ENCODE measurements at regions not wholly inside any gene's neighbourhood (a gene's known extent, or its start where the extent isn't known, plus 50 kb on each side); places are given as distances from the start of the nearest gene placed in this dataset.
A peak's percentile ranks its signal among the peaks of the same experiment; 100 is the strongest.
"Not testable (repeated sequence)": the region's sequence is repeated elsewhere in the genome, so short reads cannot be mapped to it uniquely, and the experiment has no call there.

DNA sequence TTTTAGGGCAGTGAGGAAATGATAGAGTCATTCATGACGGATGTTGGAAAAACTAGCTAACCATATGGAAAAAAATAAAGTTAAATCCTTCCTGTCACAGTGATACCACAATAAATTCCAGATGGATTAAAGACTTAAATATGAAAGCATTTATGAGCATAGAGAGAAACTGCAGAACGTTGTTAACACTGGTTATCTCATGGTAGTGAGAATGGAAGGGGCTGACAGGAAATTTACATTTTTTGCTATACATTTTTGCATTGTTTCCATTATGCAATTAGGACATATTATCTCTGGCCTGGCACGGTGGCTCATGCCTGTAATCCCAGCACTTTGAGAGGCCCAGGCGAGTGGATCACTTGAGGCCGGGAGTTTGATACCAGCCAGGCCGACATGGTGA, 130.5 kb upstream of the VOPP1 start:
- DNase-seq, result not testable (repeated sequence)

DNA sequence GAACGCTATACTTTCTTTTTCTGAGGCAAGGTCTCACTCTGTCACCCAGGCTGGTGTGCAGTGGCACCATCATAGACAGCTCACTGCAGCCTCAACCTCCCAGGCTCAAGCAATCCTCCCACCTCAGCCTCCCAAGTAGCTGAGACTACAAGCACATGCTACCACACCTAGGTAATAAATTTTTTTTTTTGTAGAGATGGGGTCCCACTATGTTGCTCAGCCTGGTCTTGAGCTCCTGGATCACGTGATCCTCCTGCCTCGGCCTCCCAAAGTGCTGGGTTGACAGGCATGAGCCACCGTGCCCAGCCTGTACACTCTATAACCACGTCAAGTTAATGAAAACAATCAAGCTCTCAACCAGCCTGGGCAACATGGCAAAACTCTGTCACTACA, 127.1 kb upstream of the VOPP1 start:
- not testable (repeated sequence) for DNase-seq

DNA sequence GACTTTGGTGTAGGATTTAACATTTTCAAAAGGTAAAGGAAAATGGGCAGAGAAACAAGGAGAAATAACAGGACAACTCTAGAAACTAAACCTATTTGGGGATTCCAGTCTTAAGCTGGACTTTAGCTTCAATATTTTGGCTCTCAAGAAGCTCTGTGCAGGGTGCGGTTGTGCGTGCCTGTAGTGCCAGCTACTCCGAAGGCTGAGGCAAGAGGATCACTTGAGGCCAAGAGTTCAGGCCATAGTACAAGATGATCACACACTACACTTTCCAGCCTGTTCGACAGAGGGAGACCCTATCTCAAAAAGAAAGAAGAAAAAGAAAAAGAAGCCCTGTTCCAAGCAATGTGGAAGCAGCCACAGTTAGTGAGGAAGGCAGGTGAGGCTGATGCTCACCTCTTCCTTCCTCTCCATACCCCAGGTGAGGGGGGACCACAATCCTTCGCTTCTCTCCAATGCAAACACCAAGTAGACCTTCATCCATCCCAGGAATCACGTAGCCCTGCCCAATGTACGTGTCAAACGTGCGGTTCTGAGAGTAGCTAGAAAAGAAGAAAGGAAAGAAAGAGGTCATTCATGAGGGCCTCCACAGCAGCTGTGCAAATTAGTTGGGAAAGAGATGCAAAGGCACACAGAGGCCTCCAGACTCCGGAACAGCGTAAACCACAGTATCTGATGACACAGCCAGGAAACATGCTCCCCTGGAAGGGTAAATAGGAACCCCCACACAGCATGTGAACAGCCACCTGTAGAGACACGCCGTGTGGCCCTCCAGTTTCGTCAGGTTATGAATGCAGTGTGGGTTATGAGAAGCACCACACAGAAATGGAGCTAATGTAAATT, 126.5 kb upstream of the VOPP1 start:
- DNase-seq, result not testable (repeated sequence)

DNA sequence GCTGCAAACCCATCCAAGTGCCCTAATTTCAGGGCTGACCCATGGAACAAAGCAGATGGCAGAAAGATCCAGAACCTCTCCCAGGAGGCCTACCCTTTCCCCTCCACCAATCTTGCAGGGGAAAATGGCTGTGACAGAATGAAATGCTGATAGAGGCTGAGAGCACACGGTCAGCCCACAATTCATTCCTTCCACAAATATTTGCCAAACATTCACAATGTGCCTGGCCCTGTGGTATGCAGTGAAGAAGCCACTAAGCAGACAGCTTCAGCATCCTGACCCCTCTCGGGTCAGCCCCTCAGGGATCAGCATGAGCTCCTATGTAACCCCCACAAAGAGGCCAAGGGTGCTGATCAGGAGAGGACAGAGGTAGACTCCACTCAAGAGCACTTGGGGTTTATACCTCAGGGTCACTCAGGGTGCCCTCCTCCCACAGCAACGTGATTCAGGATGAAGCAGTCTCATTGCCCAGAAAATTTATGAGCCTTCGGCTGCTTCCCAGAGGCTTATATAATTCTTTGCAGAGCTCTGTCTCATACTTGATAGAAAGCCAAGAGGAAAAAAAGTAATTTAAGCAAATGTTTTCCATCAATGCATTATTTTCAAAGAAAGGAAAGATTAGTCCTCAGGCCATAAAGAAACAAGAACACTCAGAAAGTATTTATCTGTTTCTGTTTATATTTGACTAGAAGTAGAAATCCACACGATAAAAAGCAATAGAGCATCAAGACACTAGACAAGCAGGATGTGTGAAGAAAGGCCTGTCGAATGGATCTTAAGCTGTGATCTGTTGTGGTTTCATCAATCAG, 123.8 kb upstream of the VOPP1 start:
- not testable (repeated sequence) for DNase-seq

DNA sequence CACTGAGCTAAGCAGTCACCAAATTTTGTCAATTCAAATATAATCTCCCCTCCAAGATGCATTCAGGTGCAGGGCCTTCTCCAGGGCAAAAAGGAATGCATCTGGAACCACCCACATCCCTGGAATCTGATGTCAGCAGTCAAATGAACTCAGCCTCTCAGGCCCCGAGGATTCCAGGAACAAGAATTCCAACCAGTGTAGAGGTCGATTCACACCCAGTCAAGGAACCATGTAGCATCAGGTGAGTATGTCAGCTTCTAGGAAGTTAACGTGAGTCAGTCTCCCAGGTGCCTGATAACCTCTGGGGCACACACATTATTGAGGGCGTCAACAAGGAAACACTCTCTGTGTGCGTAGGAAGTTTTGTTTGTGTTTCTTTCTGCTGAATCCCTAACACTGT, 122.2 kb upstream of the VOPP1 start:
- not testable (repeated sequence) for DNase-seq

DNA sequence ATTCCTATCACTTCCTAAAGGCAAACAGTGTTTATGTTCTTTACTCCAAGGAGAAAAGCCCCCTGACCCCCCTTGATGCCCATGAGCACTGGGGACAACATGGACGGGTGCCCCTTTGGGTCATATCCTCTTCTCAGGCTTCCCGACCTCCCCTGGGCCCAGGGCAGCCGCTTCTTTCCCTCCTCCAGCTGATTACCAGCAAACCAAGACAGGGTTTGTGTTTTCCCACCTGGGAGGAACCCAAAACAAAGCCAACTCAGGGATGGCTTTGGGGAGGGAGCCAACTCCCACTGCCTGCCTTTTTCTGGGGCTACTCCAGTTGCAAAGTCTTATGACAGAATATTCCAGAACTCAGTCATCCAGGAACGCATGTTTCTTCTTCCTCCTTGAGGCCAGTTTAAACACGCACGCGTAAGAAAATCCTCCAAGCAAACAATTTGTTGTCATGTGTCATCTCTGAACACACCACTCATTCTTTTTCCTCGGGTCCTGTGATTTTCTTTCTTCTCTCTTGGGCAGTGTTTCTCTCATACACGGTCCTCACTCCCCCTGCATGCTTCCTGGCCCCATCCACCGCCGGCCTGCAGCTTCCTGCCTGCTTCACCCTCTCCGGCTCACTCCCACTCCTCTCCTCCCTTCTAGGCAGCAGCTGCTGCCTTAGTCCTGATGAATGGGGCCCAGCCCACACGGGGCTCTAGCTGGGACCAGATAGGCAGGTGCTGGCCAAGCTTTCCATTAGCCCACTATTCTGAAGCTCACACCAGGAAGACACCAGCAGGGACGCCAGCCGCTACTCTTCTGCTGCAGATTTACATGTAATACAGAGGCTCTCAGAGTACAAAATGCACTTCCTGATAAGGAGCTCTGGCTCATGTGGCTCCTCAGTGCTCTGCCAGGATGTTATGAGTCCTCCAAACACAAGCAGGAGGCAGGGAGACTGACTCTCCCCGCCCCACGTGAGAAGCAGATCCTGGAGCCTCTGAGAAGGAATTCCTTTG, 116.7 kb upstream of the VOPP1 start:
- not testable (repeated sequence) for DNase-seq

DNA sequence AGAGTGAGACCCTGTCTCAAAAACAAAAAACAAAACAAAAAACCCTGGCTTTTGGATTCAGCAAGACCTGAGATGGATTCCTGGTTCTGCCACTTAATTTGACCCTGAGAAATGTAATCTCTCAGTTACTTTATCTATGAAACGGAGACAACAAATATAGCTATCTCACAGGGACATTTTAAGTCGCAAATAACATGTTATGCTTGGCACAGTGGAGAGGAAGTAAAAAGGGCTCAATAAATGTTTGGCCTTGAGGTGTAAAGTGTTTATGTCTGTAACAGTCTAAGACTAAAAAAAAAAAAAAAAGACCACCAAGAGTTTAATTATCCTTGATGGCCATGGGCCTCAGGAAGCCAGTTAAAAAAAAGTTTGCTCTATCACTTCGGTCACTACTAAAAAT, 116.0 kb upstream of the VOPP1 start:
- not testable (repeated sequence) for DNase-seq

DNA sequence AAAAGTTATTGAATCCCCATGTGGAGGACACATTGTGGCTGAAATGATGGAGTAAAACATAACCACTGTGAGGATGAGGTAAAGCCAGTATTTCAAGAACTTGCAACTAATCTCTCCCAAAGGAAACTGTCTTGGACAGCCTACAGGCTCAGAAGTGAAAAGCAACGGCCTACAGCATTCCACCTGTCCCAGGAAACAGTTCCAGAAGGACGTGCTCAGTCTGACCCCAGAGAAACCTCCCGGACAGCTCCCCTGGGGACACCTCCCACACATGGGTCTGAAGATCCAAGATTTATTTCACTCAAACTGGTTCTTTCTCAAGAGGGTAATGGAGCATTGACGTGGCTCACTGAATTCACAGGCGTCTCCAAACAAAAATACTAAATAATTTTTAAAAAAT, 115.0 kb upstream of the VOPP1 start:
- not testable (repeated sequence) for DNase-seq

DNA sequence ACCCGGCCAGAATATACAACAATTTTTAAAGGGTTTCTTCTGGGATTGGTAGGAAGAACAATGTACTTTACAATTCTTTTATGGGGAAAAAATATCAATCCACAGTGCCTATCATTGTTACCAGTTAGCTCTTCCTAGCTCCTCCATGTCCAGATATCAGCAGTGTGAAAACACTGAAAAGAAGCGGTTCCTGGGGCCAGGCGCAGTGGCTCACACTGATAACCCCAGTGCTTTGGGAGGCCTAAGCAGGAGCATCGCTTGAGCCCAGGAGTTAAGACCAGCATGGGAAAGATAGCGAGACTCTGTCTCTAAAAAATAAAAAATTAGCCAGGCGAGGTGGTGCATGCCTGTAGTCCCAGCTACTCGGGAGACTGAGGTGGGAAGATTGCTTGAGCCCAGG, 114.5 kb upstream of the VOPP1 start:
- not testable (repeated sequence) for DNase-seq

DNA sequence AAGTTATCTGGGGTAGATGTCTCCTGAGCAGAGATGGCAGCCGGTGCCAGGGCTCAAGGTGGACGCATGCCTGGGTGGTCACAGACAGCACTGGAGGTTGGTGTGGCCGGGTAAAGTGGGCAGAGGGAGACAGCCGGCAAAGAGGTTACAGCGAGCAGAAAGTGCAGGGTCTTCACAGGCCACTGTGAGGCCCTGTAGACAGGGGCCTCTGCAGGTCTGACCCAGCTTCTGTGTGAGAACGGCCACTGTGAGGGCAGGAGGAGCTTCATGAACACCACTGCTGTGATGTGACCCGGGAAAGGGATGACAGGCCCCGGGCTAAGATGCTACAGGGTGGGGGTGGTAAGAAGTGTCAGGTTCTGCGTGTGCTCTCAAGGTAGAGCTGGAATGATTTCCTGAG, 111.2 kb upstream of the VOPP1 start:
- DNase-seq, result not testable (repeated sequence)

DNA sequence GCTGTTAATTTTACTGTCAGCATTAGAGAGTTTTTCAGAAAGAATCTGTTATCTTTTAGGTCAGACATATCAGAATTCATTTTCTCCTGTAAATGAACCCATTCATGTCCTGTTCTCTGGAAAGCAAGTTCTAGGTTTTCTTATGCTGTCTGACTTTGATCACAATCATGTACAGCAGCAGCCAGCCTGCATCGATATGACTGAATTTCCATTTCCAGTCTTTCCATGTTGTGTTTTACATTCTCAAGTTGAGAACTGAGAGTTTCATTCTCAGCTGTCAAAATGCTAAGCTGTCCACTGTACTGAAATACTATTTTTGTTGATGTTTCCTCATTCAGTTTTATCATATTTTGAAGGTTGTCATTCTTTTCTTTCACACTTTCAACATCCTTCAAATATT, 103.3 kb upstream of the VOPP1 start:
- not testable (repeated sequence) for DNase-seq

DNA sequence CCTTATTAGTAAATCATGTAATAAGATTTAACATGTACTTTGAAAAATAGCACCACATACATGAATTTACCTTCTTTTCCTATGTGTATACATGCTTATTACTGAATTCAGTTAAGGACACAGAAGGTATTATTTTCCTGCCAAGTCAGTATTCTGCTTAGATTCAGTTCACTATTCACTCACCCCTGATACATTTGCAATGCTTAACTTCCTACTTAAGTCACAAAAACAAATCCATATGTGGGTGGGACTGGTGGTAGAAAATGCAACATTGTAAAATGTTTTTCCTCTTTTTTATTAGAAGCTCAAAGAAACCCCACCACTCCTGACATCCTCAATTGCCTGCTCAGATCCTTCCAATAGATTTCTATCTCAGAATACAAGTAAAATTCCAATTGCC, 101.2 kb upstream of the VOPP1 start:
- DNase-seq, result not testable (repeated sequence)

DNA sequence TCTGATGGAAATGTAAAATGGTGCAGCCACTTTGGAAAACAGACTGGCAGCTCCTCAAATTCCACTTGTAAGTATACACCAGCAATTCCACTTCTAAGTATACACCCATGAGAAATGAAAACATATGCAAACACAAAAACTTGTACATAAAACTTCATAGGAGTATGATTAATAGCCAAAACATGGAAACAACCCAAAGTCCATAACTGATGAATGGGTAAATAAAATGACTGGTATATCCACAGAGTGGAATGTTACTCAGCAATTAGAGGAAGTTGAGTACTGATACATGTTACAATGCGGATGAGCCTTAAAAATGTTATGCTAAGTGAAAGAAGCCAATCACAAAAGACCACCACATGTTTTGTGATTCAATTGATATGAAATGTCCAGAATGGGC, 99.8 kb upstream of the VOPP1 start:
- not testable (repeated sequence) for DNase-seq

DNA sequence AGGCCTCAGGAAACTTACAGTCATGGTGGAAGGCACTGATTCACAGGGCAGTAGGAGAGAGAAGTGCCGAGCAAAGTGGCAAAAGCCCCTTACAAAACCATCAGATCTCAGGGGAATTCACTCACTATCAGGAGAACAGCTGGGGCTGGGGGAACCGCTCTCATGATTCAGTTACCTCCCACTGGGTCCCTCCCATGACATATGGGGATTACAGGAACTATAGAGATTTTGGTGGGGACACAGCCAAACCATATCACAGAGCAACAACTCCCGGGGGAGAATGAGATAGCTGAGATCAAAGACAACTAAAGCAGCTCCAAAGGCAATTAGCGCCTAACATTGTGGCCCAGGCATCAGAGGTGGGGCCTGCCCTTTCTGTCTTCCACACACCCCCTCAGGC, 85.4 kb upstream of the VOPP1 start:
- no peak for DNase-seq

DNA sequence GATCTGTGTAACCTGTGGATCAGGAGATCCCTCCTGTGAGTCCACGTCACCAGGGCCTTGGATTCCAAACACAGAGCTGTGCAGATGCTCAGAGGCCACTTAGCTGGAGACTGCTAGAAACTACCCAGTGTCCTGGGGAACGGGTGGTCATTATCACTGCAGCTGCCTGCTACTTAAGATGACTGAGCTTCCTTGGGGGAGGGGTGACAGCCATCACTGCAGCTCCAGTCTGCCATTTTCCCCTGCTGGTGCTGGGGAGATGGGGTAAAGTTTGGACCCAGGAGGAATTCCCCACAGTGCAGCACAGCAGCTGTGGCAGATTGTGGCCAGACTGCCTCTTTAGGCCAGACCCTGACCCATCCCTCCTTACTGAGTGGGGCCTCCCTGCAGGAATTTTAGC, 78.8 kb upstream of the VOPP1 start:
- DNase-seq, result no peak

DNA sequence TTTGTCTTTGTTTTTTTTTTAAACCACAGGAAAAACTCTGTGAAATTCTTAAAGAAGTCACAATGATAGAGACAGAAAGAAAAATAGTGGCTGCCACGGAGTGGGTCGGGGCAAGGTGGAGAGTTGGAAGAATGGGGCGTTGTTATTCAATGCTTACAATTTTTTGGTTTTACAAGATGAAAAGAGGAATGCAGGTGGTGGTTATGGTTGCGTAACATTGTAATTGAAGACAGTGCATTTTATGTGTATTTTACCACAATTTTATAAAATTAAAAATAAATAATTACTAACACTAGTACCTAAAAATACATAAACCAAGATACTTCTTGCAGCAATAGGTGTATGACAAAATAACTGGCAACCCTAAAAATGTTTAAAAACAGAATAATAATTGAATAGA, 76.9 kb upstream of the VOPP1 start:
- DNase-seq, result no peak

DNA sequence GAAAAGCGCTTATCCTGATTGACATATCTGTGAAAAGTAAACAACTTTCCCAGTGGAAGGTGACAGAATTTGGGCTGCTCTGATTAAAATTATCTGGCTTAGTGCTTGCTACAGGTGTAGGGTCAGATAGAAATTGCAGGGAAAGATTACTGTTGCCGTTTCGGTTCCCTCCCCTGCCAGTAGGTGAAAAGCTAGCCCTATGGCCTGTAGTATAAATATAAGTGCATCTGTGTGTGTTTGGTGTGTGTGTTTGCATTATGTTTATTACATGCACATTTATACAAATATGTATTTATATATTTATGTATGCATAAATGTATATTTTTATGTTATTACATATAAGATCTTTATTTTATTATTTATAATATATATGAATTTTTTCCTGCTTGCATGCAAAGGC, 72.3 kb upstream of the VOPP1 start:
- DNase-seq, result no peak

DNA sequence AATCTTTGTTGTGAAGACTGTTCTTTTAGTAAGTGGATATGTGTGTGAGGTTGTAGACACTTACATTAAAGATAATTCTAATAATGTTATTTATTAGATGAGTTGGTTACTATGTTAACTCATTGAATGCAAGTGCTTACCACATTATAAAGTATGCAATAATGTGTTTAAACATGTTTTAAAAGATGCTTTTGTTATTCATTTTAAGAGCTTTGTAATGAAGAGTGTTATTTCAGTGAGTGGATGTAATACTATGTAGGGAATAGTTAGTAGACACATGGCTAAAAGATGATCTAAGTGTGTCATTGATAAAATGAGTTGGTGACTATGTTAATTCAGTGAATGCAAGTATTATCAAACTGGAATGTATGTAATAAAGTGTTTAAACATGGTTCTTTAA, 70.0 kb upstream of the VOPP1 start:
- no peak for DNase-seq

DNA sequence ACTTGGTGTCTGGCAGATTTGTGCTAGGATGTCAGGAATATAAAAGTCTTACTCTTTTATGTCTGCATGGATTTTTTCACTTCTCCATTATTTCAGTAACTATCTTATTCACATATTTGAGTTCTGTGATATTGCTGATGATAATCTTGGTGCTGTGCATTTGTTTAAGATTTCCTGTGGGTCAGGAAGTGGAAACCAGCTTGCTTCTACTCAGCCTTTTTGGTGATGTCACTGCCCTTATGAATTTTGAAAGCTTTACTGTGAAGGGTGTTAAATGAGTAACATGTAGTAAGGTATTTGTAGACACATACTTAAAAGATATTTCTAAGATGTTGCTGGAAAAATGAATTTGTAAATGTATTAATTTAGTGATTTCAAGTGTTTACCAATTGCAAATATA, 69.5 kb upstream of the VOPP1 start:
- DNase-seq, result no peak

DNA sequence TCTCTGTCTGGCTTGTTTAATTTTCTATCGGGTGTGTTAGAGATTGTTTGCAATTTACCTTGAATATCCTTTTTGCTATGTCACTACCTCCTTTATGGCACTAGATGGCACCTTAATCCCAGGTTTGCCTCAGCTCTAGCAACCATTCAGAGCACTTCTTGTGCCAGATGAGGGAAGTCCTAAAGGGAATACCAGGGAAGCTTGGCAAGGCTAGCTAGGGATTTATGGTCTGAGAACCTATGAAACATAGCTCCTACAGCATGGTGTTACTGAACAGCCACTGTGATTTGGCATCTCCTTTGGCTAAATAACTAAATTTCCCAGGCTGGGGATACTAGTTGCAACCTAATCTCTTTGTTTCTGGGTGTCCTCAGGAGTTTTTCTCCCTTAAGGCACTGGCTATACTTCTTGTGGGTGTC, 69.0 kb upstream of the VOPP1 start:
- DNase-seq, result peak; percentile 26 to 71

DNA sequence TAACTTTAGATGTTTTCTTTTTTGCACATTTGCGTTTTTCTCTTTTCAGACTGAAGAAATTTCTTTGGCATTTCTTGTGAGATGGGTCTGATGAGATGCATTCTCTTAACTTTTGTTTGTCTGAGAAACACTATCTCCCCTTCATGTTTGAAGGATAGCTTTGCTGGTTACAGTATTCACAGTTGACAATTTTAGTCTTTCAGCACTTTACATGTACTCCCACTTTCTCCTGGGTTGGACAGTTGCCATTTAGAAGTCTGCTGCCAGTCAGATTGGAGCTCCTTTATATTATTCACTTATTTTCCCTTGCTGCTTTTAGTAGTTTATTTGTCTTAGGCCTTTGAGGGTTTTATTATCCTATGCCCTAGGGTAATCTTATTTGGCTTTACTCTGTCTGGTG, 67.3 kb upstream of the VOPP1 start:
- no peak for DNase-seq

DNA sequence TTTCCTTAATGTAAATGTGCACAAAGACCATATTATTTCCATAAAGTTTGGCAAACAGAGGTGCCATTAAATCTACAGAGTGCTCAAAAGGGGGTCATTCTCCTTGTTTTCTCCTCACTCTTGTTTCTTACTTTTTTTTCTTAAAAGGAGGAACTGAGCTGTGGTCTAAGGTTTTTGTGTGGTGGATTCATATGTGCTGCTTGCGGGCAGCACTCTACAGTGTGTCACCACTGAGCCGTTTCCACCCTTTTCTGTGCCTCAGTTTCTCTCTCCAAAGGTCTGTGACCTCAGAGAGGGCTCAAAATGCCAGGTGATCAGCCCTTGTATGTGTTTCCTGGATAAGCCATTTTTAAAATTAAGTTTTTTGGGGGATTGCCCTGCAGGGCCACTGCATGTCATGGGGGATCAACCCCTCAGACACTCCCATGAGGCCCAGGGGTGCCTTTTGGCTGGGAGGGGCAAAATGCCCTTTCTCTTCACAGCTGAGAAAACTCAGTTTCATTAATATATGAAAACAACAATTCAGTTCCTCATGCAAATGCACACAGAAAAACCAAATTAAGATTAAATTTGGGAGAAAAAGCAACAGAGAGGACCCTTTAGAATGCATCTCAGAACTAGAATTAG, 56.9 kb upstream of the VOPP1 start:
- DNase-seq, result no peak
